ENCODE measurements at regions not wholly inside any gene's neighbourhood (a gene's known extent, or its start where the extent isn't known, plus 50 kb on each side); places are given as distances from the start of the nearest gene placed in this dataset.

DNA sequence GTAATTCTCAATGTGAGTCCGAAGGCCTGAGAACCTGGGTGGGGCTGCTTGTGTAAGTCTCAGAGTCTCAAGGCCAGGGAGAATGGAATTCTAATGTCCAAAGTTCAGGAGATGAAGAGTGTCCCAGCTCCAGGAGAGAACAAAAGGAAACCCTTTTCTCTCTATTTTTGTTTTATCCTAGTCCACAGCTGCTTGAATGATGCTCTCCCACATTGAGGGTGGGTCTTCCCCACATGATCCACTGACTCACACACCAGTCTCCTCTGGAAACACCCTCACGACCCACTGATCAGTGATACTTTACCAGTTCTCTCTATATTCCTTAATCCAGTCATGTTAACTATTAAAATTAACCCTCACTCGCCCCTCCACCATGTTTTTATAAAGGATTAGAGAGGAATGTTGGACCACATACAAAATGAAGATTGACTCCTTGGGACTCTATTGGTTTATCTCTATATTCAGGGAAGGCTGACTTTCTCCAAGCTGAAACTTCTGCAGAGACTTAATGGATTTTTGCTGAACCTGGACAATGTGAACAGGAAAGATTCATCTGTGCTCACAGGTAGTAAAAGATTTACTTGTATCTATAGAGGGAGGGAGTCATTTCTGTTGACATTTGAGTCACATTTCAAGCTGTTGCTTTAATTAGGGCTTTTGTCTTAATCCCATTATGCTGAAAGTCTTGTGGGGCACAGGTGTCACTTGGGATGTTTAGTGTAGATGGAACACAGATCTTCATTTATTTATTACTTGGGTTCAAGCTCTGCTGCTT lies 1061.0 kb upstream of the TMEM132C start:
- DNase-seq (ENCODE audit: low read depth, low spot score) = no peak
- Histone ChIP-seq H3K27ac (ENCODE audit: low read depth, low read length) (no peak overlapping the region), H3K27me3 (ENCODE audit: control insufficient read depth, insufficient read depth, low read length) (no peaks in the 10 kb centered on the region), H3K4me3 (ENCODE audit: low read depth, low read length) (no peak overlapping the region), H3K9me3 (ENCODE audit: control insufficient read depth, insufficient read depth, low read length) (peaks cover 3% of the 10 kb centered on the region; the same call in 1 of the 2 replicates)
- TF ChIP-seq, protein P1, sequence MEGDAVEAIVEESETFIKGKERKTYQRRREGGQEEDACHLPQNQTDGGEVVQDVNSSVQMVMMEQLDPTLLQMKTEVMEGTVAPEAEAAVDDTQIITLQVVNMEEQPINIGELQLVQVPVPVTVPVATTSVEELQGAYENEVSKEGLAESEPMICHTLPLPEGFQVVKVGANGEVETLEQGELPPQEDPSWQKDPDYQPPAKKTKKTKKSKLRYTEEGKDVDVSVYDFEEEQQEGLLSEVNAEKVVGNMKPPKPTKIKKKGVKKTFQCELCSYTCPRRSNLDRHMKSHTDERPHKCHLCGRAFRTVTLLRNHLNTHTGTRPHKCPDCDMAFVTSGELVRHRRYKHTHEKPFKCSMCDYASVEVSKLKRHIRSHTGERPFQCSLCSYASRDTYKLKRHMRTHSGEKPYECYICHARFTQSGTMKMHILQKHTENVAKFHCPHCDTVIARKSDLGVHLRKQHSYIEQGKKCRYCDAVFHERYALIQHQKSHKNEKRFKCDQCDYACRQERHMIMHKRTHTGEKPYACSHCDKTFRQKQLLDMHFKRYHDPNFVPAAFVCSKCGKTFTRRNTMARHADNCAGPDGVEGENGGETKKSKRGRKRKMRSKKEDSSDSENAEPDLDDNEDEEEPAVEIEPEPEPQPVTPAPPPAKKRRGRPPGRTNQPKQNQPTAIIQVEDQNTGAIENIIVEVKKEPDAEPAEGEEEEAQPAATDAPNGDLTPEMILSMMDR (IDR thresholded peaks at IDR 0.05; ENCODE audit: low read depth, low read length) = no peak
- POLR2A ChIA-PET = no interaction called here
- CTCF ChIA-PET = no interaction called here

DNA sequence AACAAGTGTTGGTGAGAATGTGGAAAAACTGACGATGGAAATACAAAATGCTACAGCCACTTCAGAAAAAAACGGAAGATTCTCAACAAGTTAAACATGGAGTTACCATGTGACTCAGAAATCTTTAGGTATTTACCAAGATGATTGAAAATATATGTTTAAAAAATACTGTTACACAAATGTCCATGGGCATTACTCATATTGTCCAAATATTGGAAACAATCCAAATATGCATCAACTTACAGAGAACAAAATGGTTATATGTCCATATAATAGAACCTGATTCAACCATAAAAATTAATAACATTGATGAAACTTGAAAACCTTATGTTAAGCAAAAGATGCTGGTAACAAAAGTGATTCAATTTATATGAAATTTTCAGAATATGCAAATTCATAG lies 1057.7 kb upstream of the TMEM132C start:
- H3K4me3 ChIP-seq (ENCODE audit: low read depth, low read length) = no peak overlapping the region
- H3K27ac ChIP-seq (ENCODE audit: low read depth, low read length) = no peak overlapping the region
- CTCF ChIA-PET = no interaction called here
- H3K9me3 ChIP-seq (ENCODE audit: control insufficient read depth, insufficient read depth, low read length) = peaks cover 3% of the 10 kb centered on the region; the same call in 1 of the 2 replicates
- no peaks in the 10 kb centered on the region for H3K27me3 ChIP-seq (ENCODE audit: control insufficient read depth, insufficient read depth, low read length)
- POLR2A ChIA-PET = no interaction called here
- DNase-seq (ENCODE audit: low read depth, low spot score) = no peak
- TF ChIP-seq, protein P1 (IDR thresholded peaks at IDR 0.05; ENCODE audit: low read depth, low read length) = no peak

DNA sequence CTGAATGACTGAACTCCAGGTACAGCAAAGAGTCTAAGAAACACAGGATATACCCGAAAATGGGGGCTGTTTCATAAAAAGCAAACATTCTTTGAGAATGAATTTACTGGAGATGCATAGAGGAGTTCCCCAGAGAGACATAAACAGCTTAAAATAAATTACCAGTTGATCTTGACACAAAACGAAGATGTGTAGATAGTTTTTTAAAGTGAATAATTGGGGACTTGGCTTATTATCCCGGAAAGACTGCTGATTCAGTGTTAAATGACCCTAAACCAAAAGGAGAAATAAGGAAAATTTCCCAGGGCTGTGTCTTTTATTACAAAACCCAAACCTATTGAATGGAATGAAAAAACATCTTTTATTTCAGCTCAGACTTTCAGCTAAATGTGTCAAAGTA lies 1052.8 kb upstream of the TMEM132C start:
- no peak for DNase-seq (ENCODE audit: low read depth, low spot score)
- Histone ChIP-seq H3K27ac (ENCODE audit: low read depth, low read length) (no peak overlapping the region), H3K4me3 (ENCODE audit: low read depth, low read length) (no peak overlapping the region), H3K27me3 (ENCODE audit: control insufficient read depth, insufficient read depth, low read length) (no peaks in the 10 kb centered on the region), H3K9me3 (ENCODE audit: control insufficient read depth, insufficient read depth, low read length) (peaks cover 6% of the 10 kb centered on the region; the same call in 1 of the 2 replicates)
- ChIA-PET CTCF (no interaction called here), POLR2A (no interaction called here)
- TF ChIP-seq, protein P1 (IDR thresholded peaks at IDR 0.05; ENCODE audit: low read depth, low read length) = no peak

DNA sequence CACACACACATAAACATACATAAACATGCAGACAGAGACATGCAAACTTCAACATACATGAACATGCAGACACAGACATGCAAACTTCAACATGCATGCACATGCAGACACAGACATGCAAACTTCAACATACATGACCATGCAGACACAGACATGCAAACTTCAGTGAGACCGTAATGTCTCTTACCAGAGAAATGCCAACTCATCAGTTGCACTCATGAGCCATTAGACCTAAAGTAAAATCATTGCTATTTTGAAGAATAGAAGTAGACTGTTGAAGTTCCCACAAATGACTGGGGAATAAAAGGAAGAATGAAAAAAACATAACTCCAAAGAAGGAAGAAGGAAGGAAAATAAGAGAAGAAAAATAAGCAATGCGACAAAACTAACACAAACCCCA lies 1044.0 kb upstream of the TMEM132C start:
- TF ChIP-seq, protein P1 (IDR thresholded peaks at IDR 0.05; ENCODE audit: low read depth, low read length) = no peak
- Histone ChIP-seq H3K27me3 (ENCODE audit: control insufficient read depth, insufficient read depth, low read length) (no peaks in the 10 kb centered on the region), H3K4me3 (ENCODE audit: low read depth, low read length) (no peak overlapping the region), H3K27ac (ENCODE audit: low read depth, low read length) (no peak overlapping the region), H3K9me3 (ENCODE audit: control insufficient read depth, insufficient read depth, low read length) (peaks cover 17% of the 10 kb centered on the region; the same call in 1 of the 2 replicates)
- no peak for DNase-seq (ENCODE audit: low read depth, low spot score)
- ChIA-PET POLR2A (no interaction called here), CTCF (no interaction called here)

DNA sequence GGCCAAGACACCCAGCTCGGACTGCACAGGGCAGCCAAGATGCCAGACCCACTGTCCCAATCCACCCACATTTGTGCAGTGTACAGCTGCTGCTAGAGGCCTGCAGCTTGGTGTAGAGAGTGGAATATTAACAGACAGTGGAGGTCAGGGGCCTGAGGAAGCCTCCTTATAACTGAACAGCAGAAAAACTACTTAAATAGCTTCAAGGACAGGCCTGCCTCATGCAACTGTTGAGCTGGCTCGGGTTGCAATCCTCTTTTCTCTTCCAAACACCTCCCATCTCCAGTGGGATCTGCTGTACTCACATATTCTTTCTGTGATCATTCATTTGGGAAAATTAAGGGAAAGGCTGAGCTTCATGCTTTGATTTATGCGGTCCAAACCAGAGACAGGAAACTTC lies 1043.2 kb upstream of the TMEM132C start:
- ChIA-PET CTCF (no interaction called here), POLR2A (no interaction called here)
- TF ChIP-seq, protein P1 (IDR thresholded peaks at IDR 0.05; ENCODE audit: low read depth, low read length) = no peak
- DNase-seq (ENCODE audit: low read depth, low spot score) = no peak
- H3K4me3 ChIP-seq (ENCODE audit: low read depth, low read length) = no peak overlapping the region
- peaks cover 17% of the 10 kb centered on the region; the same call in 1 of the 2 replicates for H3K9me3 ChIP-seq (ENCODE audit: control insufficient read depth, insufficient read depth, low read length)
- H3K27ac ChIP-seq (ENCODE audit: low read depth, low read length) = no peak overlapping the region
- H3K27me3 ChIP-seq (ENCODE audit: control insufficient read depth, insufficient read depth, low read length) = no peaks in the 10 kb centered on the region
